ENCODE measurements at regions not wholly inside any gene's neighbourhood (a gene's known extent, or its start where the extent isn't known, plus 50 kb on each side); places are given as distances from the start of the nearest gene placed in this dataset.

DNA sequence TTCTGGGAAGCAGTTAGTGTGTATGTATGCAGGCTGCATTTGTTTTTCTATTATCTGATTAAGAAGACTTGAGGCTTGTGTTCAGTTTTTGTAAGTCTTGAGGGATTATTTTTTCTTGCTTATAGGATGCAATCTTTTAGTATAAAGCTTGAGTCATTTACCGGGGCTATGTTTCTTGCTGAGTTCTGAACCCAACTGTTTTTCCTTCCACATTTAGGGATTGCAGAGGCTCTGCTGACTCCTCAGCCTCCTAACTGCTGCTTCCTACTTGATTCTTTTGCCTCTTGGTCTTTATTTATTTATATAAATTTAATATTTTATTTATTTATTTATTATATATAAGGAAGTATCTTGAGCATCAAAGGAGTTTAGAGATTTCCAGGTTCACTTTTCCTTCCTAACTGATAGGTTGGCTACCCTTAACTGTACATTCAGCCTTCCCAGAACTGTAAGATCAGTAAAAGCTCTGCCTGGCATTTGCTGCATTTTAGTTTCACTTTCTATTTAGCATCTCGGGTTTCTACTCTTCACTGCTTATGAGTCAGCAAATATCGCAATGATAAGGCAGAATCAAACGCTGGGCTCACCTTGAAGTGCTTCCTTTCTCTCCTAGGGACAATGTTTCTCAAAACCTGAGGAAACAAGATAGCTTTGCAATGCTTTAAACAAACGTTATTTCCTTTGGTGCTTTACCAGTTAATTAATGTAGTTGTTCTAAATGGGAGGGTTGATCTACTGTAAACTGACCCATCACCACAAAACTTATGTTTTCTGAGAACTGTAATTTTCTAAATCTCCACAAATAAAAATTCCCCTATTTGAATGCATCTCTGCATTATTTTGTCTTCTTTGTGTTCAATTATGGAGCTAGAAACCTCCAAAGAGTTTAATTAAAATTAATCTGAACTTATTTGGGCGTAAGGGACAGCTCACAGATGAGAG, 1183.7 kb upstream of the TMEM132C start:
- peak overlapping the region; percentile 71 for H3K4me3 ChIP-seq (ENCODE audit: low read depth in 1 of 2, low read length in 2 of 2)
- no peaks in the 10 kb centered on the region for H3K36me3 ChIP-seq (ENCODE audit: control insufficient read depth in 1 of 2, insufficient read depth in 2 of 2, low read length in 2 of 2)
- H3K9me3 ChIP-seq (ENCODE audit: control insufficient read depth in 1 of 2, low read length in 2 of 2) = no peaks in the 10 kb centered on the region
- H3K27me3 ChIP-seq (ENCODE audit: low read depth, low read length) = no peaks in the 10 kb centered on the region
- H3K4me1 ChIP-seq (ENCODE audit: control insufficient read depth in 1 of 2, insufficient read depth in 2 of 2, low read length in 2 of 2) = peaks cover 0 to 7% of the 10 kb centered on the region in 2 donors
- no peak overlapping the region for H3K27ac ChIP-seq (ENCODE audit: low read length)

DNA sequence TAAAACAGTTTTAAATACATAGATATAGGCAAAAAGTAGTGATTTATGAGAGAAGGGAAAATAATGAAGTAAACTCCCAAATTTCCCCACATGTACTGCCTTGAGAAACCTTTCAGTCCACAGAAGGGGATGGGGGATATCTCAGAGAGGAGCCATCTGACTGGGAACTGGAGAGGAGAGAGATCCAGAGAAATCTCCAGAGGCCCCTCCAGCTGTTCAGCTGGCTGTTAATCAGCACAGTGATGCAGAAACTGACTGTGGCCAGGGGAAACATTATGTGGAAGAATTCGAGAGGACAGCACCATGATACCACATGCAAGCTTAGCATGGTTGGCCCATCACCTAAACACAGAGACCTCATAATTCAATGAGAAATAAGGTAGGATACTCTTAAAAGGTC, 1165.9 kb upstream of the TMEM132C start:
- Histone ChIP-seq H3K9me3 (ENCODE audit: control insufficient read depth in 1 of 2, low read length in 2 of 2) (no peaks in the 10 kb centered on the region), H3K27ac (ENCODE audit: low read length) (no peak overlapping the region), H3K36me3 (ENCODE audit: control insufficient read depth in 1 of 2, insufficient read depth in 2 of 2, low read length in 2 of 2) (no peaks in the 10 kb centered on the region), H3K4me1 (ENCODE audit: control insufficient read depth in 1 of 2, insufficient read depth in 2 of 2, low read length in 2 of 2) (no peaks in the 10 kb centered on the region), H3K27me3 (ENCODE audit: low read depth, low read length) (no peaks in the 10 kb centered on the region), H3K4me3 (ENCODE audit: low read depth in 1 of 2, low read length in 2 of 2) (no peak overlapping the region)

DNA sequence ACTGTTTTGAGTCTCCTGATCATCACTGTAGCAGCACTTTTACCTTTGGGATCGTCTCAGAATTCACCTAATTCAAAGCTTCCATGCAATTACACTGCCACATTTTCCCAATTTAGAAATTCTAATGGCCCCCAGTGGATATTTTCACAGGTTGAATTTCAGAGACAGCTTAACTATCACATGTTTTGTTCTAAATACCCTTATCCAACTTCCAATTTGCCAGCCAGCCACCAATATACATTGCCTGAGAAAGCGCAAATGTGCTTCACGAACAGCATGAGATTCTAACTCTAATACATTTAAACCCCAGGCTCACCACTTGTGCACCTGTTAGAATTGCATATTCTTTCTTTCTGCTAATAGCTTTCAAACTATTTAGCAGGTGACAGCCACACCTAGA, 1160.9 kb upstream of the TMEM132C start:
- H3K4me1 ChIP-seq (ENCODE audit: control insufficient read depth in 1 of 2, insufficient read depth in 2 of 2, low read length in 2 of 2) = no peaks in the 10 kb centered on the region
- H3K36me3 ChIP-seq (ENCODE audit: control insufficient read depth in 1 of 2, insufficient read depth in 2 of 2, low read length in 2 of 2) = no peaks in the 10 kb centered on the region
- no peak overlapping the region for H3K27ac ChIP-seq (ENCODE audit: low read length)
- H3K4me3 ChIP-seq (ENCODE audit: low read depth in 1 of 2, low read length in 2 of 2) = no peak overlapping the region
- H3K9me3 ChIP-seq (ENCODE audit: control insufficient read depth in 1 of 2, low read length in 2 of 2) = no peaks in the 10 kb centered on the region
- no peaks in the 10 kb centered on the region for H3K27me3 ChIP-seq (ENCODE audit: low read depth, low read length)

DNA sequence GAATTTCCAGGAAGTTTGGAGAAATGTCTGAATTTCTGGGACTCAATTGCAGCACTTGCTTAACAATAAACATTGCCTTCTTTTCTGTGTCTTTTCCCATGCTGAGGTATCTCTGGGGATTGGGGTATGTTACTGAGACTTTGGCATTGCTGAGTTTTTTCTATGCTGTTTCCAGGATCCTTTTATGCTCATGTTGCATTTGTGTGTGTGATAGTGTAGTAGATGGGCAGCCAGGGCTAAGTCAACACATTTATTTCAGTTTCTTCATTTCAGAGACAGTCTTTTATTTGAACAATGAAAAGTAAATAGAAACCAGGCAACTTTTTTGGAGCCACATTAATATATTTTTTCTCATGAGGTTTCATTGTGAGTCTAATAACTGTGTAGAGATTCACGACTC, 1160.3 kb upstream of the TMEM132C start:
- Histone ChIP-seq H3K4me1 (ENCODE audit: control insufficient read depth in 1 of 2, insufficient read depth in 2 of 2, low read length in 2 of 2) (no peaks in the 10 kb centered on the region), H3K9me3 (ENCODE audit: control insufficient read depth in 1 of 2, low read length in 2 of 2) (no peaks in the 10 kb centered on the region), H3K27ac (ENCODE audit: low read length) (no peak overlapping the region), H3K36me3 (ENCODE audit: control insufficient read depth in 1 of 2, insufficient read depth in 2 of 2, low read length in 2 of 2) (no peaks in the 10 kb centered on the region), H3K4me3 (ENCODE audit: low read depth in 1 of 2, low read length in 2 of 2) (no peak overlapping the region), H3K27me3 (ENCODE audit: low read depth, low read length) (no peaks in the 10 kb centered on the region)

DNA sequence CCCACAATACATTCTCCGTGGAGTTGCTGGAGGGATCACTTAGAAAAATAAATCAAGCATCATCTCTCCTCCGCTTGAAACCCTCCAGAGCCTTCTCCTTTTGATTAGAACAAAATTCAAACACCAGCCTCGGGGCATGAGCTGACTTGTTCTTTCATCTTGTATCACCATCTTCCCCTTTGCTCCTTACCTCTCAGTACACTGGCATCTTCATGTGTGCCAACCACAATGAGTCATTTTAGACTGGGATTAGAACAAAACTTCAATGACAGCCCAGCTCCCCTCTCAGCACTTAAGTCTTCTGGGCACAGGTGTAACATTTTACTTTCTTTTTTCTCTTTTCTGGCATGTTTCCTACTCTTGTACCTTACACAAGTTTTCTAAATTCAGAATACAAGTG, 1159.2 kb upstream of the TMEM132C start:
- no peaks in the 10 kb centered on the region for H3K27me3 ChIP-seq (ENCODE audit: low read depth, low read length)
- no peaks in the 10 kb centered on the region for H3K4me1 ChIP-seq (ENCODE audit: control insufficient read depth in 1 of 2, insufficient read depth in 2 of 2, low read length in 2 of 2)
- no peak overlapping the region for H3K27ac ChIP-seq (ENCODE audit: low read length)
- no peaks in the 10 kb centered on the region for H3K36me3 ChIP-seq (ENCODE audit: control insufficient read depth in 1 of 2, insufficient read depth in 2 of 2, low read length in 2 of 2)
- H3K4me3 ChIP-seq (ENCODE audit: low read depth in 1 of 2, low read length in 2 of 2) = no peak overlapping the region
- no peaks in the 10 kb centered on the region for H3K9me3 ChIP-seq (ENCODE audit: control insufficient read depth in 1 of 2, low read length in 2 of 2)

DNA sequence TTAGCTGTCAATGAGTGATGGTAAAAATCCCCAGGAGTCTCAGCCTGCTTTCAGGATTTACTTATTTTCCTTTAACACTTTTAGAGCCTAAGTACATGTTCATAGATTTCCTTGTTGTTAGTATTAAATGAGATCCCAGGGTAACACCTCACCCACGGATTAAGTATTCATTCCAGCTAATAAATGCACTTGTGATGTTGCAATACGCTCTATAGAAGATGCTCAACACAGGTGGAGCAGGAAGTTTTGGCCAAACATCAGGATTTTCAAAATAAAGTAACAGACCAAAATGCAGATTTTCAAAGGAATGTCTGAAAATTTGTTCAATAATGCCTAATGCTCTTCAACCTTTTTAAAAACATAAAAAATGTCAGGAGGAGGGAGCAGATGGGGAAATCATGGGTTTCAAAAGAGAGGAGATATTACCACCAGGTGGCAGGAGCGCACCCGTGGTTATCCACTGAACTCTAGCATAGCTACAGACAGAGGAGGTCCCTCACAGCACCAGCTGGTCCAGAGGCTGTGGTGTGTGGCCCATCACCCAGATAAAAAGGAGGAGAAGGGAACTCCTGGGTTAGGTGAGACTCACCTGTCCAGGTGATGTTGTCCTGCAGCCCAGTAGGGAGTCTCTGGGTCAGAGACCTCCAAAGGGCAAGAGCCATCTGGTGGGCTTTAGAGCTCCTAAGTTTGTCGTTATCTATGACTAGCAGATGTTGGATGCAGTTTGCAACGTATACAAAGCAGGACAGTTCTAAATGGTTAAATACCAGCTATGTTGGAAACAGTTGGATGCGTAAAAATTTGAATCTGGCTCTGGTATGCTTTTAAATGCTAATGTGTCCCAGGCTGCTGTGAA, 1158.4 kb upstream of the TMEM132C start:
- Histone ChIP-seq H3K27me3 (ENCODE audit: low read depth, low read length) (no peaks in the 10 kb centered on the region), H3K9me3 (ENCODE audit: control insufficient read depth in 1 of 2, low read length in 2 of 2) (no peaks in the 10 kb centered on the region), H3K4me1 (ENCODE audit: control insufficient read depth in 1 of 2, insufficient read depth in 2 of 2, low read length in 2 of 2) (no peaks in the 10 kb centered on the region), H3K27ac (ENCODE audit: low read length) (no peak overlapping the region), H3K4me3 (ENCODE audit: low read depth in 1 of 2, low read length in 2 of 2) (no peak overlapping the region), H3K36me3 (ENCODE audit: control insufficient read depth in 1 of 2, insufficient read depth in 2 of 2, low read length in 2 of 2) (no peaks in the 10 kb centered on the region)

DNA sequence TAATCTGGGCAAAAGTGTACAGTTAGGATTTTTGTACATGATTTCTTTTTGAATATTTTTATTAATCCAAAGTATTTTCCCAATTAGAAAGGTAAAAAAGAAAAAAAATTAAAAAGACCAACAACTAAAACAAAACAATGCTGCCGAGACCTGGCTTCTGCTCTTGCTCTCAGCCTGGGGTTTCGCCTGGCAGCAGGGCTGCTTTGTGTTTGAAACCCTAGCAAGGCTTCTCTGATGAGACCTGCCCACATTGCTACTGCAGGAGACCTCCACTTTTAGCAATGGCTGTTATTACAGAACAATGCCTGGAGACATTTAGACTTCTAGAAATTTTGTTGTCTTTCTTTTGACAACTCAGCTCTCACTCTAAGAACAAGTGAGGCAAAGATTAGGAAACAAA, 1153.0 kb upstream of the TMEM132C start:
- no peak overlapping the region for H3K27ac ChIP-seq (ENCODE audit: low read length)
- no peaks in the 10 kb centered on the region for H3K36me3 ChIP-seq (ENCODE audit: control insufficient read depth in 1 of 2, insufficient read depth in 2 of 2, low read length in 2 of 2)
- no peak overlapping the region for H3K4me3 ChIP-seq (ENCODE audit: low read depth in 1 of 2, low read length in 2 of 2)
- H3K27me3 ChIP-seq (ENCODE audit: low read depth, low read length) = no peaks in the 10 kb centered on the region
- H3K4me1 ChIP-seq (ENCODE audit: control insufficient read depth in 1 of 2, insufficient read depth in 2 of 2, low read length in 2 of 2) = no peaks in the 10 kb centered on the region
- H3K9me3 ChIP-seq (ENCODE audit: control insufficient read depth in 1 of 2, low read length in 2 of 2) = no peaks in the 10 kb centered on the region

DNA sequence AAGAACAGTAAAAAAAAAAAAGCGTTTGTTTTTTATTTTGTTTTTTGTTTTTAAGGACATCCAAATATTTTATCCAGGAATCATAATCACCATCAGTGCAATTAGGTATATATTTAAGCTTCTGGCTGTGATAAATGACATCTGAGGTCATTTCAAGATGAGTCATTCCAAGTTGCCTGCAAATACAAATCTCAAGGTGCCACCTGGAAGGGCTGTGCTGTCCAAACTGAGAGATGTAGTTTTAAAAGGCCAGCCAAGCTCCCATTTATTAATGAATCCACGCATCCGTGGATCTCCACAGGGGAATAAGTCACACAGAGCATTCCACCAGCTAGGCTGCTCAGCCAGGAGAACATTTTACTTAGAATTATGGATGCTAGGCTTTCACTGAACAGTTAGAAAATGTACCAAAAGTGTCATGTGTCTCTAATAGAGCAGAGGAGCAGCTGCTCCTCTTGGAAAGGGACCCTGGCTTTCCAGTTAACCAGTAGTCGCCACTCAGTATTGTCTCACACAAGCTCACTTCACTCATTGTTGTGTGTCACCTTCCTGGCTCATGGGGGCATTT, 1151.4 kb upstream of the TMEM132C start:
- no peaks in the 10 kb centered on the region for H3K27me3 ChIP-seq (ENCODE audit: low read depth, low read length)

DNA sequence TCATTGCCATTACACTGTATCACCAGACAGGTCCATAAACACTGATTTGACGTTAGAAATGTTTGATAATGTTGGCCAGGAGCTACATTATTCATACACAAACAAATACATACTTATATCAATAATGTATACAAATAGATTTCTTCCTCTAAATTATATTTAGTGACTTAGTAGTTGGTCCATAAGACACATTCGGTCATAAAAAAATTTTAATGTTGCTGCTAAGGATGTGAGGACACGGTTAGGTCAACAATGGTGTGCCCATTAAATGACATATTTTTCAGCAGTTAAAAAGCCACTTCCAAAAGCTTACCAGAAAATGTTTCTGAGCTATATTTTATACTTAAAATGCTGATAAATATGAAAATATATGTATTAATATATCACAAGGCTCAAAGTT, 1148.7 kb upstream of the TMEM132C start:
- no peak overlapping the region for H3K4me3 ChIP-seq (ENCODE audit: low read depth in 1 of 2, low read length in 2 of 2)
- no peaks in the 10 kb centered on the region for H3K4me1 ChIP-seq (ENCODE audit: control insufficient read depth in 1 of 2, insufficient read depth in 2 of 2, low read length in 2 of 2)
- H3K27ac ChIP-seq (ENCODE audit: low read length) = no peak overlapping the region
- H3K27me3 ChIP-seq (ENCODE audit: low read depth, low read length) = no peaks in the 10 kb centered on the region
- no peaks in the 10 kb centered on the region for H3K9me3 ChIP-seq (ENCODE audit: control insufficient read depth in 1 of 2, low read length in 2 of 2)
- H3K36me3 ChIP-seq (ENCODE audit: control insufficient read depth in 1 of 2, insufficient read depth in 2 of 2, low read length in 2 of 2) = no peaks in the 10 kb centered on the region

More for the DNA sequence above, 1151.4 kb upstream of the TMEM132C start:
- Histone ChIP-seq H3K4me3 (ENCODE audit: low read depth in 1 of 2, low read length in 2 of 2) (no peak overlapping the region), H3K36me3 (ENCODE audit: control insufficient read depth in 1 of 2, insufficient read depth in 2 of 2, low read length in 2 of 2) (no peaks in the 10 kb centered on the region), H3K27ac (ENCODE audit: low read length) (no peak overlapping the region), H3K9me3 (ENCODE audit: control insufficient read depth in 1 of 2, low read length in 2 of 2) (no peaks in the 10 kb centered on the region), H3K4me1 (ENCODE audit: control insufficient read depth in 1 of 2, insufficient read depth in 2 of 2, low read length in 2 of 2) (no peaks in the 10 kb centered on the region)

DNA sequence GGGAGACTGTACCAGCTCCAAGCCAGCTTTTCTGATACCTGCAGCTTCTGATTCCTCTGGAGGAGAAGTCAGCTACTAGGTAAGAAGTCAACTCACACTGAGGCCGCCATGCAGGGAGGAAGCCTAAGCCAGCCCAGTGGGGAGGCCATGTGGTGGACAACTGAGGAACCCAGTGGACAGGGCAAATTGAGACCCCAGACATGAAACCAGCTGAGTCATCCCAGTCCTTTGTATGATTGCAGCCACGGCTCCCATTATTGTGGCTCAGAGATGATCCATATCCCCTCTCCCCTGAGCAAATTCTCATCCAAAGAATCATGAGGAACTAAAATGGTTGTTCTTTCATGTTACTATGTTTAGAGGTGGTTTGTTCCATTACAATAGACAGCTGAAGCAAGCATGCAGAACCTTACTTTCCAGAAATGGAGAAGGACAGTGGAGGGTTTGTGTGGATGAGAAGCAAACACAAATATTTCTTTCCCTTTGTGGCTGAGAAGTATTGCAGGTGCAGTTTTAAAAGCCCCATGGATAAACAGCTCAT, 1147.3 kb upstream of the TMEM132C start:
- H3K4me3 ChIP-seq (ENCODE audit: low read depth in 1 of 2, low read length in 2 of 2) = no peak overlapping the region
- H3K27me3 ChIP-seq (ENCODE audit: low read depth, low read length) = no peaks in the 10 kb centered on the region
- no peaks in the 10 kb centered on the region for H3K4me1 ChIP-seq (ENCODE audit: control insufficient read depth in 1 of 2, insufficient read depth in 2 of 2, low read length in 2 of 2)
- no peaks in the 10 kb centered on the region for H3K36me3 ChIP-seq (ENCODE audit: control insufficient read depth in 1 of 2, insufficient read depth in 2 of 2, low read length in 2 of 2)
- H3K9me3 ChIP-seq (ENCODE audit: control insufficient read depth in 1 of 2, low read length in 2 of 2) = no peaks in the 10 kb centered on the region
- H3K27ac ChIP-seq (ENCODE audit: low read length) = no peak overlapping the region

DNA sequence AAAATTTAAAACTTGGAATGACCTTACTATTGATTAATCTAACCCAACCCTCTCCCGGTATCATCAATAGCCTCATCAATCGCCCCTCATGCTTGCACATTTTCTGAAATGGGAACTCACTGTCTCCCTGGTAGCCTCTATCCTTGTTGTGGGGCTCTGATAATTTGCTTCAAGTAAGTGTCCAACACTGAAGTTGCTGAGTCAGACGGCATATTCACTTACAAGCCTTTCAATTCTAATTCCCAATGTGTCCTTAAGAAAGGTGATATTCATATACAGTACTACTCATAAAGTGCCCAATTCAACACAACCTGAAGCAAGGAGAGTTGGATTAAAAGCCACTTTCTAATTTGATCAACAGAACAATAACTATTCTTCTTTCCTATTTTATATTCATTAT, 1146.1 kb upstream of the TMEM132C start:
- no peak overlapping the region for H3K4me3 ChIP-seq (ENCODE audit: low read depth in 1 of 2, low read length in 2 of 2)
- no peak overlapping the region for H3K27ac ChIP-seq (ENCODE audit: low read length)
- no peaks in the 10 kb centered on the region for H3K36me3 ChIP-seq (ENCODE audit: control insufficient read depth in 1 of 2, insufficient read depth in 2 of 2, low read length in 2 of 2)
- H3K9me3 ChIP-seq (ENCODE audit: control insufficient read depth in 1 of 2, low read length in 2 of 2) = no peaks in the 10 kb centered on the region
- H3K4me1 ChIP-seq (ENCODE audit: control insufficient read depth in 1 of 2, insufficient read depth in 2 of 2, low read length in 2 of 2) = no peaks in the 10 kb centered on the region
- H3K27me3 ChIP-seq (ENCODE audit: low read depth, low read length) = no peaks in the 10 kb centered on the region

Measured in muscle layer of duodenum (tissue), 2 donors.